GM10266 (cell line): ENCODE measurements at regions not wholly inside any gene's neighbourhood (a gene's known extent, or its start where the extent isn't known, plus 50 kb on each side); places are given as distances from the start of the nearest gene placed in this dataset.

Experiments used
- DNase-seq: peaks from one replicate; pipeline ENCODE4 v3.0.0; 2012; ENCODE audit errors: extremely low spot score
- TF ChIP-seq, protein P1 (sequence below): IDR thresholded peaks from 2 replicates; pipeline ENCODE4 v1.5.1; 2012; ENCODE audit warnings: mild to moderate bottlenecking, low read depth; ENCODE audit not compliant: control insufficient read depth, insufficient read depth; ENCODE audit errors: missing control alignments

DNA sequence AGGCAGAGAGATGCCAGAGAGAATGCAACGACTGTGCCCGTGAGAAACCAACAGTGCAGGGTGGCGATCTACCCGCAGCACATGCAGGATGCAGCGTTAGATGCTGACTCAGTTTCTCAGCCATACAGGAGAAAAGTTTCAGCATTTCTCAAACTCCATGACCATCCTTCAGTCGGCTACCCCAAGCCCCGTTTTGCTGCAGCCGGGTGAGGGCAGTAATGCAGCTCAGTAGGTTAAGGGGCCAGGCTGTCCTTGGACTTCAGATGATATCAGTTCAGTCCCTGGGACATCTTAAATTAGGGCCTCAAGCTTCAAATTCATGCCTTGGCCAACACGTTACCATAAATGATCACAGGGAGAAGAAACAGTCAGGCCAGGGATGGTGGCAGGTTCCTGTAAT, 125.5 kb downstream of the PALM2AKAP2 start:
- DNase-seq, result no peak
- TF ChIP-seq, protein P1, sequence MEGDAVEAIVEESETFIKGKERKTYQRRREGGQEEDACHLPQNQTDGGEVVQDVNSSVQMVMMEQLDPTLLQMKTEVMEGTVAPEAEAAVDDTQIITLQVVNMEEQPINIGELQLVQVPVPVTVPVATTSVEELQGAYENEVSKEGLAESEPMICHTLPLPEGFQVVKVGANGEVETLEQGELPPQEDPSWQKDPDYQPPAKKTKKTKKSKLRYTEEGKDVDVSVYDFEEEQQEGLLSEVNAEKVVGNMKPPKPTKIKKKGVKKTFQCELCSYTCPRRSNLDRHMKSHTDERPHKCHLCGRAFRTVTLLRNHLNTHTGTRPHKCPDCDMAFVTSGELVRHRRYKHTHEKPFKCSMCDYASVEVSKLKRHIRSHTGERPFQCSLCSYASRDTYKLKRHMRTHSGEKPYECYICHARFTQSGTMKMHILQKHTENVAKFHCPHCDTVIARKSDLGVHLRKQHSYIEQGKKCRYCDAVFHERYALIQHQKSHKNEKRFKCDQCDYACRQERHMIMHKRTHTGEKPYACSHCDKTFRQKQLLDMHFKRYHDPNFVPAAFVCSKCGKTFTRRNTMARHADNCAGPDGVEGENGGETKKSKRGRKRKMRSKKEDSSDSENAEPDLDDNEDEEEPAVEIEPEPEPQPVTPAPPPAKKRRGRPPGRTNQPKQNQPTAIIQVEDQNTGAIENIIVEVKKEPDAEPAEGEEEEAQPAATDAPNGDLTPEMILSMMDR, result no peak

- no peak for DNase-seq
- TF ChIP-seq, protein P1, result peak; percentile 42
Measured at GRCh38 chr9:109906766-109907382, 126.9 kb downstream of the PALM2AKAP2 start.

- TF ChIP-seq, protein P1, result no peak
- DNase-seq, result peak; percentile 30
Measured at GRCh38 chr9:109907400-109907799, 127.4 kb downstream of the PALM2AKAP2 start.

DNA sequence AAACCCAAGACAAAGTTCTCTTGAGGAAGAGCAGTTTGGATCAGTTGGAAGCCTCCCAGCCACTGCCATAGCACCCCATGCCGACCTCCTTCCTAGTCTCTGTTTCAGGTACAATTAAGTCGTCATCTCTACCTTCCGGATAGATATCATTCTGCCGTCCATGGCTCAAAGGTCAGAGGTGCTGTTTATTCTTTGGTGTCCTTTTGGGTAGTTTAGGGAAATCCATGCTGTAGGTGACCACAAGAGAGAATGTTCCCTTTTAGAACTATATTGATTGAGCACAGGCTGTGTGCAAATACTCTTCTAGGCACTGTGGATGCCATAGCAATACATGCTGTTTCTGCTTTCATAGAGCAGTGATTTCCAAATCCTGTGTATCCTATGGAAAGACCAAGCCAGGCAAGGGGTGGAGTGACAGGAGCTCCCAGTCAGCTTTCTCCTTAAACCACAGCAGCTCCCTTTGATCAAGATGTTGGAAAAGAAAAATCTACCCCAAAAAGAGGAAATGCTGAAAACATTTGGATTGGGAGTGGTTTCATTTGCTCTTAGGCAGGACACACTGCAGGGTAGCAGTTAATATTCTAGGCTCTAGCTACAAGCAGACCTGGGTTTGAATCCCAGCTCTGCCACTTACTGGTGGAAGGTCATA, 127.9 kb downstream of the PALM2AKAP2 start:
- TF ChIP-seq, protein P1, result no peak
- DNase-seq, result no peak

DNA sequence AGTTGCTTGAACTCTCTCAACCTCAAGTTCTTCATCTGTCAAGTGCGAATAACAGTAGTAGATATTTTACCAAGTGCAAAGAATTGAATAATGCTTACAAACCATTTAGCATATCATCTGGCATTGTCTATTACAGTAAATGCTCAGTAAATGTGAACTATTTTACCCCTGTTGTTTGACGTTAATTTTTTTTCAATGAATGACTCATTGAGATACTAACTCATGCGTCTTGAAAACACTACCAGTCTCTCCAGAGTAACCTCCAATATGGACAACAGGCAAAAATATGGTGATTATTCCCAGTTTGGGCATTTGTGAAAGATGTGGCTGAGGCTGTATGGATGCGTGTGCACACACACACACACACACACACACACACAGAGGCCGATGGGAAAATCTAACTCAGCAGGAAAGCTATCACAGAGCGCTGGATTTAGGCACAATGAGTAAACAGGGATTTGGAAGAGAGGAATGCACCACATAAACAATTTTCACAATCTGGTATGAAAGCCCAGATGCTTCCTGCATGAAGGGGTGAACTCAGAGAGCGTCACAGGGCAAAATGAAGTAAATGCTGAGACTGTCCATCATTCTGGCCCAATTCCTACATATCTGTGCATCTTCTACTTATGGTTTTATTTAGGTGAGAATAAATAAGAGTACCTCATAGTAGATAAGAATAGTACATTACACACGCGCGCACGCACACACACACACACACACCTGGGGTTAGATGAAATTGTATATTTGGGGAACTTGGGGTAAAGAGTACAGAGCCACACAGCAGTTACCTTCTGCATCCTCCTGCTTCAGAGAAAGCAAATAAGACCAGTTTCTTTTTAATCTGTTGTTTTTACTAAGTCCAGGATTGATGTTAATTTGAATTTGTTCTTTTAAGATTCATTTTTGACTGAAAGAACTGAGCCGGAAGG, 128.7 kb downstream of the PALM2AKAP2 start:
- DNase-seq, result no peak
- TF ChIP-seq, protein P1, result no peak

DNA sequence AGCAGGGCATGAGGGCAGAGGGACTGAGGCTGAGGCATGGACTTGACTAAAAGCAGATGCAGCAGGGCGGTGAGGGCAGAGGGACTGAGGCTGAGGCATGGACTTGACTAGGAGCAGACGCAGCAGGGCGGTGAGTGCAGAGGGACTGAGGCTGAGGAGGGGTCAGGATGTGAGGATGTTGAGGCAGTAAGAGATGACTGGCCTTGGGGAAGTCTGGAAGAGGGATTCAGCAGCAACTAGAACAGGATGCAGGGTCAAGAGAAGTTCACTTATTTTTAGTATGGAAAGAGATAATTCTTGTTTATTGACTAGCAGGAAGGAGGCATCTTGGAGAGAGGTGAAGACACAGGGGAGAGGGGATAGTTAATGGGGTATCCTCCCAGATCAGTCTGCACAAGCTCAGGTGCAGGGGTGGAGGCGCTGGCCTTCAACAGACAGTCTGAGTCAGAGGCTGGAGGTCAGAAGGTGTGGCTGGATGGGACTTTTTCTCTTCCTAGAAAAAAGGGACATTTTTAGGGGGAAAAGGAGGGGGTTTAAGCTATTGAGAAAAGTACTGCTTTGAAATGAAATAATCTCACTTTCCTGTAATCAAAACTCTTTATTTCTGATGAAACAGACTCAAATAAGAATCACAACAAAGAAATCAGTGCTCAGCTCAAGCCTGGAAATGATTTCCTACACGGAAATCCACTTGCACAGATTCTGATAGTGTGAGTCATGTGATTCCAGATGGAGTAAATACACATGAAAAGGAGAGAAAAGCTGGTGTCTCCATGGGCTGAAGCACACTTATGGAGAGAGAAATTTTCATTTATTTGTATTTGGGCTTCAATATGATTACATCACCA, 130.9 kb downstream of the PALM2AKAP2 start:
- TF ChIP-seq, protein P1, result no peak
- DNase-seq, result no peak
